NCI-H1417 treated with DMSO at 0.1 percent for 48 hours (cell line): ENCODE measurements at regions not wholly inside any gene's neighbourhood (a gene's known extent, or its start where the extent isn't known, plus 50 kb on each side); places are given as distances from the start of the nearest gene placed in this dataset.
"Not testable (repeated sequence)": the region's sequence is repeated elsewhere in the genome, so short reads cannot be mapped to it uniquely, and the experiment has no call there.

Experiments used
- DNase-seq: peaks from one replicate; lab custom pipeline; 2025; lab: John Stamatoyannopoulos, UW

GRCh38 chr1:209173796-209174195, 409.7 kb upstream of the CAMK1G start:
- DNase-seq: not testable (repeated sequence)

- DNase-seq: no peak
Observed at GRCh38 chr1:209176866-209177430, 406.6 kb upstream of the CAMK1G start.

GRCh38 chr1:209183195-209183594, 400.3 kb upstream of the CAMK1G start:
- DNase-seq: no peak

GRCh38 chr1:209187589-209187988, 395.9 kb upstream of the CAMK1G start:
- no peak for DNase-seq

GRCh38 chr1:209190591-209191261, 392.8 kb upstream of the CAMK1G start:
- no peak for DNase-seq

- DNase-seq: no peak
Observed at GRCh38 chr1:209191262-209191634, 392.3 kb upstream of the CAMK1G start.

- DNase-seq: no peak
Observed at GRCh38 chr1:209196140-209196539, 387.4 kb upstream of the CAMK1G start.

GRCh38 chr1:209198961-209199750, 384.4 kb upstream of the CAMK1G start:
- no peak for DNase-seq

- DNase-seq: no peak
Observed at GRCh38 chr1:209199822-209200221, 383.7 kb upstream of the CAMK1G start.

GRCh38 chr1:209202321-209202720, 381.2 kb upstream of the CAMK1G start:
- DNase-seq: not testable (repeated sequence)

- DNase-seq: peak; percentile 22
Observed at GRCh38 chr1:209202830-209203532, 380.5 kb upstream of the CAMK1G start.

GRCh38 chr1:209203533-209203895, 380.0 kb upstream of the CAMK1G start:
- DNase-seq: no peak

- DNase-seq: no peak
Observed at GRCh38 chr1:209205039-209205438, 378.5 kb upstream of the CAMK1G start.

GRCh38 chr1:209207126-209207700, 376.3 kb upstream of the CAMK1G start:
- DNase-seq: no peak

GRCh38 chr1:209207701-209208286, 375.7 kb upstream of the CAMK1G start:
- peak; percentile 41 for DNase-seq

- no peak for DNase-seq
Observed at GRCh38 chr1:209208648-209209047, 374.9 kb upstream of the CAMK1G start.

- no peak for DNase-seq
Observed at GRCh38 chr1:209213989-209214388, 369.5 kb upstream of the CAMK1G start.

GRCh38 chr1:209215826-209216225, 367.7 kb upstream of the CAMK1G start:
- DNase-seq: no peak

- DNase-seq: no peak
Observed at GRCh38 chr1:209218113-209218512, 365.4 kb upstream of the CAMK1G start.

- DNase-seq: no peak
Observed at GRCh38 chr1:209218981-209219380, 364.5 kb upstream of the CAMK1G start.

- no peak for DNase-seq
Observed at GRCh38 chr1:209219791-209220524, 363.6 kb upstream of the CAMK1G start.
